Adrenal gland (tissue), 9 donors: ENCODE measurements at regions not wholly inside any gene's neighbourhood (a gene's known extent, or its start where the extent isn't known, plus 50 kb on each side); places are given as distances from the start of the nearest gene placed in this dataset.

Experiments used
- DNase-seq, 7 donors: peaks; one replicate each; pipeline ENCODE4 v3.0.0-alpha.2; 2019 to 2020
- H3K27ac ChIP-seq, 5 donors: fragments of 200-600 bp; sonication (generic) in 4 of 5; 1 replicate in 3 of 5; 2 replicates in 2 of 5; pipeline versions ENCODE4 v1.5.1 to v1.8.0; 2016 to 2020; ENCODE audit warnings: mild to moderate bottlenecking in 1 of 5
- H3K27me3 ChIP-seq: fragments of 200-600 bp; 2 replicates; pipeline ENCODE4 v1.8.0; 2021
- H3K36me3 ChIP-seq, 2 donors: fragments of 200-600 bp; replicated peaks in 1 of 2; 1 replicate in 1 of 2; 2 replicates in 1 of 2; pipeline versions ENCODE4 v1.5.1 to v1.8.0; 2018 to 2022
- H3K4me1 ChIP-seq, 2 donors: fragments of 200-600 bp; replicated peaks in 1 of 2; 1 replicate in 1 of 2; 2 replicates in 1 of 2; pipeline versions ENCODE4 v1.5.1 to v1.8.0; 2018 to 2021
- H3K4me3 ChIP-seq, 4 donors: fragments of 200-600 bp; sonication (generic) in 3 of 4; one replicate each; pipeline ENCODE4 v1.5.1; 2016 to 2018
- H3K9me3 ChIP-seq, 3 donors: fragments of 200-600 bp; sonication (generic) in 1 of 3; replicated peaks in 1 of 3; 1 replicate in 2 of 3; 2 replicates in 1 of 3; pipeline versions ENCODE4 v1.5.1 to v1.8.0; 2016 to 2021
- POLR2A ChIP-seq, 2 donors: fragments of 450-650 bp; IDR thresholded peaks; one replicate each; pipeline ENCODE4 v1.6.1; 2017; ENCODE audit warnings: antibody characterized with exemption in 2 of 2, mild to moderate bottlenecking in 2 of 2, moderate library complexity in 1 of 2
- WGBS, 4 donors: extraction: QIAGEN DNeasy Blood & Tissue Kit in 2 of 4; methylation state at CpG; one replicate each; pipeline versions ENCODE4 v1.1.5 to v1.1.7; 2013 to 2017; 5-methylcytosine and 5-hydroxymethylcytosine counted together
- intact Hi-C, 2 donors: fragments of 100-400 bp; cut with DNase I; formaldehyde crosslinking; loops; one replicate each; pipeline versions ENCODE4 v1.14.1 to v1.15.0; 2022 to 2023
- TF ChIP-seq, protein P1 (sequence below), 6 experiments: fragments of 450-650 bp in 4 of 6; fragments of 200-600 bp in 2 of 6; sonication (generic) in 1 of 6; IDR thresholded peaks; 1 replicate in 5 of 6; 2 replicates in 1 of 6; pipeline versions ENCODE4 v1.5.1 to v1.8.0; 2016 to 2021; ENCODE audit warnings: antibody characterized with exemption in 6 of 6, mild to moderate bottlenecking in 2 of 6, moderate library complexity in 1 of 6
- donor health status: healthy with polysubstance abuse.
- donor health status: Bipolar disorder and iron deficiency.
- donor health status: DM: yes; HTN: yes; CAD: no.
- donor health status: DM: no; HTN: no; CAD: no.
- donor health status: DM: no; HTN: no; CAD: no.

DNA sequence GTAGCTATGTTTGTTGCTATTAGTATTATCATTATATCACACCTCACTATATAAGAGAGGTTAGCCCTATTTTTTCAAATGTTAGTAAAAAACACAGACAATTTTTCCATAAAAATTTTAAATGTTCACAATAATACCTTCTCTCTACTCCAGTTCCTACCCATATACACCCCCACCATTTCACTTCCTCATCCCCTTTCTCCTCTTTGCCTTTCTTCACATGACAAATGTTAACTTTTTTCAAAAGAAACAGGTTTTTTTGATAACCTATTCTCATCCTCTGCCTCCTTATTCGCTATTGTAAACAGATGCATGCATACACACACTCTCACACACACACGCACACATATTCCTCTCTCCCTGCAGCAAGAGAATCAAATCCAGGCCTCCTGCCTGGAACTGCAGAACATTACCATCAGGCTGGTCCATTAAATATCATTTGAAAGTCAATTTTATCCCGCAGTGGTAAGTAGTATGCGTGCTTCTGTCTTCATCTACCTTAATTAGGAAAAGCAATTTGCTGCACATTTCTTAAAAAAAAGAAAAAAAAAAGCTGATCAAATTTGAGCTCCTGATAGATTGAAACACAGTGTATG is 55.5 kb downstream of the MID1IP1 start:
- Histone ChIP-seq H3K36me3 (no peaks in the 10 kb centered on the region), H3K4me1 (no peaks in the 10 kb centered on the region), H3K27ac (no peak overlapping the region), H3K9me3 (no peaks in the 10 kb centered on the region), H3K27me3 (peaks cover 13% of the 10 kb centered on the region), H3K4me3 (no peak overlapping the region)
- intact Hi-C loops, result no loop called here
- WGBS, 4 donors, result 79 to 96% (median 91%) methylated on average over 4 of the region's 4 CpGs
- DNase-seq, result no peak
- TF ChIP-seq, protein P1, sequence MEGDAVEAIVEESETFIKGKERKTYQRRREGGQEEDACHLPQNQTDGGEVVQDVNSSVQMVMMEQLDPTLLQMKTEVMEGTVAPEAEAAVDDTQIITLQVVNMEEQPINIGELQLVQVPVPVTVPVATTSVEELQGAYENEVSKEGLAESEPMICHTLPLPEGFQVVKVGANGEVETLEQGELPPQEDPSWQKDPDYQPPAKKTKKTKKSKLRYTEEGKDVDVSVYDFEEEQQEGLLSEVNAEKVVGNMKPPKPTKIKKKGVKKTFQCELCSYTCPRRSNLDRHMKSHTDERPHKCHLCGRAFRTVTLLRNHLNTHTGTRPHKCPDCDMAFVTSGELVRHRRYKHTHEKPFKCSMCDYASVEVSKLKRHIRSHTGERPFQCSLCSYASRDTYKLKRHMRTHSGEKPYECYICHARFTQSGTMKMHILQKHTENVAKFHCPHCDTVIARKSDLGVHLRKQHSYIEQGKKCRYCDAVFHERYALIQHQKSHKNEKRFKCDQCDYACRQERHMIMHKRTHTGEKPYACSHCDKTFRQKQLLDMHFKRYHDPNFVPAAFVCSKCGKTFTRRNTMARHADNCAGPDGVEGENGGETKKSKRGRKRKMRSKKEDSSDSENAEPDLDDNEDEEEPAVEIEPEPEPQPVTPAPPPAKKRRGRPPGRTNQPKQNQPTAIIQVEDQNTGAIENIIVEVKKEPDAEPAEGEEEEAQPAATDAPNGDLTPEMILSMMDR (IDR thresholded peaks at IDR 0.05), result no peak

DNA sequence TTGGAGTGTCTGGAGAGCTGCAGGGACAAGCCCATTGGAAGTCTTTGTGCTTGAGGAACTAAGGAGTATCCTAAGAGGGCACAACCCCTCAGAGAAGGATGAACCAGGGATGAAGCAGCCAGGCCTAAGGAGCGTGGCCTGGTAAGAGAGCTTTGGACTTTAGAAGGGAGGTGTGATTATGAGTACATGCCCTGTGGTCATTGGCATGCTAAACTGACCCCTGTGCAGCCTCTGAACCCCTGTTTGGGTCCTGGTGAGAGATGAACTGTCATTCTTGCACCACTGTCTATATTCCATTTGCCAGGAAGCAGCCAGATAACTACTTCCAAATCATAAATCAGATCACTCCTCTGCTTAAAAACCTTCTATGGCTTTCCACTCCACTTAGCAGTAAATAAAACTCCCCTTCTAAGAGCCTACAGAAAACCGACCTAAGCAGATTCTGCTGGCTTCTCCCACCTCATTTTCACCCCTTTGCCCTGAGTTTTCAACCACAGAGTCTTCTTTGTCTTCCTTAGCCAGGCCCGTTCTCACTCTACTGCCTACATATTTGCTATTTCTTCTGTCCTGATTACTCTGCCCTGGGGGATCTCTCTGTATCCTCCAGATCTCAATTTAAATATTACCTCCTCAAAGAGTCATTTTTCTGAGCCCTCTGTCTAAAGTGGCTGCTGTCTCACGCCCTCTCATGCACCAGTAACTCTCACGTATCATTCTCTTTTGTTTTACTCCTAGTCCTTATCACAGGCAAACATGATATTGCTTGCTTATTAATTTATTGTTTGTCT is 56.7 kb downstream of the MID1IP1 start:
- H3K4me3 ChIP-seq, result no peak overlapping the region
- peaks cover 13% of the 10 kb centered on the region for H3K27me3 ChIP-seq
- H3K36me3 ChIP-seq, result no peaks in the 10 kb centered on the region
- 71 to 91% (median 83%) methylated on average over 4 to 5 of the region's 5 CpGs for WGBS, 4 donors
- no peaks in the 10 kb centered on the region for H3K9me3 ChIP-seq
- DNase-seq, result no peak
- TF ChIP-seq, protein P1 (IDR thresholded peaks at IDR 0.05), result no peak
- no peak for TF ChIP-seq POLR2A (IDR thresholded peaks at IDR 0.05)
- intact Hi-C loops, result no loop called here
- no peaks in the 10 kb centered on the region for H3K4me1 ChIP-seq
- H3K27ac ChIP-seq, result no peak overlapping the region

DNA sequence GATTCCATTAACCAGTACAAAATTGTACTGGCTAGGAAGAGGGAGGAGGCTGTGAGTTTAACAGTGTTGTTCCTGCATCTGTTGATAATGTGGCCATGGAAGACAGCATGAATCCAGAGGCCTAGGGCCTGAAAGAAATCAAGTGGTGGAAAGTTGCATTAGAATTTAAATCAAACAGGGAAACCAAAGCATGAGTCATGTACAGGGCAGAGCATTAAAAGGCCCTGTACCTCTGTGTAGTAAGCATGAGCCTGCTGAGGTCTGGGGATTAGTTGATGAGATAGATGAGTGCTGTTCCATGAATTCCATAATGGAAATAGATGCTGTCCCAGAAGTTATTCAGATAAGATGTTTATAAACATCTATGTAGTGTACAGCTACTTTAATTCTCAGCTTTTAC is 58.3 kb downstream of the MID1IP1 start:
- intact Hi-C loops, result no loop called here
- H3K27me3 ChIP-seq, result peaks cover 8% of the 10 kb centered on the region
- H3K36me3 ChIP-seq, result no peaks in the 10 kb centered on the region
- DNase-seq, result no peak
- no peak overlapping the region for H3K4me3 ChIP-seq
- H3K9me3 ChIP-seq, result no peaks in the 10 kb centered on the region
- H3K4me1 ChIP-seq, result no peaks in the 10 kb centered on the region
- H3K27ac ChIP-seq, result no peak overlapping the region
- TF ChIP-seq, protein P1 (IDR thresholded peaks at IDR 0.05), result no peak
- TF ChIP-seq POLR2A (IDR thresholded peaks at IDR 0.05), result no peak

DNA sequence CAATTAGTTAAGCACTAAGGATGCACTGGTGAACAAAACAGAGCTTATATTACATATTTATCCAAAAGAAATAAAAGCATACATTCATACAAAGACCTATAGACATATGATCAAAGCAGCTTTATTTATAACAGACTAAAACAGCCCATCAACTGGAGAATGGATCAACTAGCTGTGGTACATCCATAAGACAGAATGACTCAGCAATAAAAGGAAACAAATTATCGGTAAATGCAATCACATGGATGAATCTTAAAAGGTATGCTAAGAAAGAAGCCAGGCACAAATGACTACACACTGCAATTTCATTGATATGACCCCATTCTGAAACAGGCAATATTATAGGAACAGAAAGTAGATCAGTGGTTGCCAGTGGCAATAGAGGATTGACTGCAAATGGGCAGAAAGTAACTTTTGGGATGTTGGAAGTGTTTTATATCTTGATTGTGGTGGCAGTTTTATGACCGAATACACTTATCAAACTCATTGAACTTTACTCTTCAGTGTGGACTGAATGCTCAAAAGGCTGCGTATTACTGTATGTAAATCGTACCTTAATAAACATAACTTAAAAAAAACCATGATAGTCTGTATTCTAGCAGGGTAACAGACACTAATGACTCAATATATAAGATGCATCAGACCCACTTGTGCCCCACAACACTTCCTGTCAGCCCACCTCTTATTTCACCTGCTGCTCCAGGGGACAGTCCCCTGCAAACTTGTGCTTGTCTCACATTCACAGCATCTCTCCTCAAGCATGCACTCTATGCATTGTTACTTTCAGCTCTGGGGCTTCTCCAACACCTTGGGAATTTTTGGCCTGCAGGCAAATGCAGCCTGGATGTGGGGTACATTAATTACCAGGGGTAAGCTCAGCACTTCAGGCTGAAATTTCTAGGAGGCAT is 59.1 kb downstream of the MID1IP1 start:
- H3K27ac ChIP-seq, result no peak overlapping the region
- TF ChIP-seq, protein P1 (IDR thresholded peaks at IDR 0.05), result no peak
- no peak for TF ChIP-seq POLR2A (IDR thresholded peaks at IDR 0.05)
- H3K9me3 ChIP-seq, result no peaks in the 10 kb centered on the region
- intact Hi-C loops, result no loop called here
- no peaks in the 10 kb centered on the region for H3K4me1 ChIP-seq
- H3K27me3 ChIP-seq, result peaks cover 8% of the 10 kb centered on the region
- DNase-seq, result no peak
- no peaks in the 10 kb centered on the region for H3K36me3 ChIP-seq
- WGBS, 4 donors, result 89 to 96% (median 91%) methylated on average over 4 of the region's 4 CpGs
- H3K4me3 ChIP-seq, result no peak overlapping the region
